ENCODE measurements at regions not wholly inside any gene's neighbourhood (a gene's known extent, or its start where the extent isn't known, plus 50 kb on each side); places are given as distances from the start of the nearest gene placed in this dataset.

DNA sequence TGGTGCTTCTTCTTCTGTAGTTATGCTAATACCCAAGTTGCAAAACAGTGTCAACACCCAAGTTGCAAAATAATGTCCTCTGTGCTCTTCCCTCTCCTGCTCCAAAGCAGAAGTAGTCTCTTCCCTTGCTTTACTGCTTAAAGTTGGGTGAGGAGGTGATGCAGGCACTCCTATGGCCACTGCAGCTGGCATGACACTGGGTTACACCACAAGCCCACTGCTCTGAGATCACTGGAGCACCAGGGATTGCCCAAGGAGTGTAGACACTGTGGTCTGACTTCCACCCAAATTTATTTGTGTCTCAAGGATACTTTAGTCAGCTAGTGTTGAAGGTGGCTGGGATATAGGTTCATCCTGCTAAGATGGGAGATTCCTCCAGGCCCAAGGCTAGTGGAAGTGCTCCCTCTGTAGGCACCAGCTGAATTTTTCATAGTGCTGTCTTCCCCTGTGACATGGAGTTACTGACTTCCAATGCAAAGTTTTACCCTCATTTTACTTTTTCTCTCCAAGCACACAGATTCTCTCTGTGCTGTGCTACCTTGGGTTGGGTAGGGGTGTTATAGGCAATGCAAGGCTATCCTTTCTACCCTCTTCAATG, 196.2 kb upstream of the TENT5D start:
- Histone ChIP-seq H3K4ac (ENCODE audit: low read depth in 1 of 2, low read length in 2 of 2) (no peak overlapping the region), H3K9me3 (ENCODE audit: control insufficient read depth, low read length) (peaks cover 17% of the 10 kb centered on the region), H4K8ac (ENCODE audit: low read length) (no peak overlapping the region), H3K4me2 (ENCODE audit: low read length, poor library complexity, severe bottlenecking) (no peak overlapping the region), H3K4me1 (ENCODE audit: control insufficient read depth, insufficient read depth, low read depth, low read length) (no peaks in the 10 kb centered on the region), H3K18ac (ENCODE audit: low read depth in 1 of 2, low read length in 2 of 2) (no peak overlapping the region), H3K27me3 (ENCODE audit: control insufficient read depth in 1 of 2, insufficient read depth in 1 of 2, low read length in 2 of 2) (no peaks in the 10 kb centered on the region), H2BK15ac (ENCODE audit: low read depth, poor library complexity, severe bottlenecking) (no peak overlapping the region), H4K91ac (ENCODE audit: low read length) (no peak overlapping the region), H3K36me3 (ENCODE audit: control insufficient read depth in 1 of 2, insufficient read depth in 2 of 2, low read depth in 1 of 2, low read length in 2 of 2) (no peaks in the 10 kb centered on the region), H2AK5ac (ENCODE audit: low read length, severe bottlenecking) (no peak overlapping the region), H2BK5ac (ENCODE audit: low read depth, low read length, poor library complexity, severe bottlenecking) (no peak overlapping the region), H2AFZ (ENCODE audit: low read depth, low read length) (no peak overlapping the region), H3K23ac (ENCODE audit: low read length in 2 of 2) (no peak overlapping the region), H3K79me1 (replicated peaks; ENCODE audit: low read length, poor library complexity, severe bottlenecking) (no peaks in the 10 kb centered on the region), H3K9ac (ENCODE audit: low read length) (no peak overlapping the region), H3K14ac (ENCODE audit: low read length in 2 of 2) (no peak overlapping the region), H2BK12ac (ENCODE audit: low read length in 2 of 2) (no peak overlapping the region), H2BK120ac (ENCODE audit: low read depth, low read length) (no peak overlapping the region), H3K4me3 (ENCODE audit: insufficient read depth in 1 of 2, low read depth in 1 of 2, low read length in 2 of 2) (no peak overlapping the region), H3K27ac (ENCODE audit: low read length, poor library complexity, severe bottlenecking) (no peak overlapping the region)
- no peak for DNase-seq

- H2BK5ac ChIP-seq (ENCODE audit: low read depth, low read length, poor library complexity, severe bottlenecking): no peak overlapping the region
- no peak overlapping the region for H3K23ac ChIP-seq (ENCODE audit: low read length in 2 of 2)
- no peak overlapping the region for H3K27ac ChIP-seq (ENCODE audit: low read length, poor library complexity, severe bottlenecking)
- 40% methylated on average over 1 of the region's 2 CpGs for WGBS
- H3K14ac ChIP-seq (ENCODE audit: low read length in 2 of 2): no peak overlapping the region
- H3K4me1 ChIP-seq (ENCODE audit: control insufficient read depth, insufficient read depth, low read depth, low read length): no peaks in the 10 kb centered on the region
- H3K4me3 ChIP-seq (ENCODE audit: insufficient read depth in 1 of 2, low read depth in 1 of 2, low read length in 2 of 2): no peak overlapping the region
- no peak overlapping the region for H3K9ac ChIP-seq (ENCODE audit: low read length)
- H2BK12ac ChIP-seq (ENCODE audit: low read length in 2 of 2): no peak overlapping the region
- no peak overlapping the region for H3K4me2 ChIP-seq (ENCODE audit: low read length, poor library complexity, severe bottlenecking)
- H3K36me3 ChIP-seq (ENCODE audit: control insufficient read depth in 1 of 2, insufficient read depth in 2 of 2, low read depth in 1 of 2, low read length in 2 of 2): no peaks in the 10 kb centered on the region
- no peak overlapping the region for H4K8ac ChIP-seq (ENCODE audit: low read length)
- DNase-seq: no peak
- H2BK15ac ChIP-seq (ENCODE audit: low read depth, poor library complexity, severe bottlenecking): no peak overlapping the region
- no peaks in the 10 kb centered on the region for H3K79me1 ChIP-seq (replicated peaks; ENCODE audit: low read length, poor library complexity, severe bottlenecking)
- no peak overlapping the region for H2AFZ ChIP-seq (ENCODE audit: low read depth, low read length)
- H2BK120ac ChIP-seq (ENCODE audit: low read depth, low read length): no peak overlapping the region
- no peaks in the 10 kb centered on the region for H3K27me3 ChIP-seq (ENCODE audit: control insufficient read depth in 1 of 2, insufficient read depth in 1 of 2, low read length in 2 of 2)
- H3K9me3 ChIP-seq (ENCODE audit: control insufficient read depth, low read length): no peaks in the 10 kb centered on the region
- no peak overlapping the region for H2AK5ac ChIP-seq (ENCODE audit: low read length, severe bottlenecking)
- H4K91ac ChIP-seq (ENCODE audit: low read length): no peak overlapping the region
- no peak overlapping the region for H3K18ac ChIP-seq (ENCODE audit: low read depth in 1 of 2, low read length in 2 of 2)
- H3K4ac ChIP-seq (ENCODE audit: low read depth in 1 of 2, low read length in 2 of 2): no peak overlapping the region
These were observed 190.6 kb upstream of the TENT5D start for GRCh38 chrX:80229626-80230025.

- no peak overlapping the region for H3K4me3 ChIP-seq (ENCODE audit: insufficient read depth in 1 of 2, low read depth in 1 of 2, low read length in 2 of 2)
- no peak overlapping the region for H2BK12ac ChIP-seq (ENCODE audit: low read length in 2 of 2)
- H2AFZ ChIP-seq (ENCODE audit: low read depth, low read length): no peak overlapping the region
- H3K23ac ChIP-seq (ENCODE audit: low read length in 2 of 2): no peak overlapping the region
- H3K18ac ChIP-seq (ENCODE audit: low read depth in 1 of 2, low read length in 2 of 2): no peak overlapping the region
- H3K9me3 ChIP-seq (ENCODE audit: control insufficient read depth, low read length): no peaks in the 10 kb centered on the region
- no peaks in the 10 kb centered on the region for H3K27me3 ChIP-seq (ENCODE audit: control insufficient read depth in 1 of 2, insufficient read depth in 1 of 2, low read length in 2 of 2)
- H2BK15ac ChIP-seq (ENCODE audit: low read depth, poor library complexity, severe bottlenecking): no peak overlapping the region
- no peak for DNase-seq
- no peak overlapping the region for H4K8ac ChIP-seq (ENCODE audit: low read length)
- H3K36me3 ChIP-seq (ENCODE audit: control insufficient read depth in 1 of 2, insufficient read depth in 2 of 2, low read depth in 1 of 2, low read length in 2 of 2): no peaks in the 10 kb centered on the region
- H3K4ac ChIP-seq (ENCODE audit: low read depth in 1 of 2, low read length in 2 of 2): no peak overlapping the region
- H2BK5ac ChIP-seq (ENCODE audit: low read depth, low read length, poor library complexity, severe bottlenecking): no peak overlapping the region
- H3K27ac ChIP-seq (ENCODE audit: low read length, poor library complexity, severe bottlenecking): no peak overlapping the region
- H3K4me1 ChIP-seq (ENCODE audit: control insufficient read depth, insufficient read depth, low read depth, low read length): no peaks in the 10 kb centered on the region
- H3K9ac ChIP-seq (ENCODE audit: low read length): no peak overlapping the region
- H2BK120ac ChIP-seq (ENCODE audit: low read depth, low read length): no peak overlapping the region
- no peaks in the 10 kb centered on the region for H3K79me1 ChIP-seq (replicated peaks; ENCODE audit: low read length, poor library complexity, severe bottlenecking)
- 83% methylated on average over 3 of the region's 5 CpGs for WGBS
- H3K4me2 ChIP-seq (ENCODE audit: low read length, poor library complexity, severe bottlenecking): no peak overlapping the region
- H4K91ac ChIP-seq (ENCODE audit: low read length): no peak overlapping the region
- H3K14ac ChIP-seq (ENCODE audit: low read length in 2 of 2): no peak overlapping the region
- no peak overlapping the region for H2AK5ac ChIP-seq (ENCODE audit: low read length, severe bottlenecking)
These were observed 183.2 kb upstream of the TENT5D start for GRCh38 chrX:80237072-80237471.

DNA sequence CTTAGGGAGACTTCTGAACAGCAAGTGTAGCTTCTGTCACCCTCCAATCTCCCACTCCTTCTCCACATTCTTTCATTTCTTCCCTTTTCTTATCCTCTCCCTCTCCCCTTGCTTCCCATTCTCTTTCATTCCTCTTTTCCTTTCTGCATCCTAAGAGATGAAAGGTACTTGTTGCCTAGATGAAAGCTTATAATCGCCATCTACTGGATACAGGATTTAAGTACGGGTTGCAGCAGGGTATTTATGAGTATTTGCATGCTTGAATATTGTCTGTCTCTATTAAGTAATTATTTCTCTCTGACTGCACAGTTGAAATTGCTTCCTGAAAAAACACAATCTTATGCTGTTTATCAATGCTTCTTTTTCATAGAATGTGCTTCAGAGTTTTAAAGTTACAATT, 174.0 kb upstream of the TENT5D start:
- no peak overlapping the region for H3K18ac ChIP-seq (ENCODE audit: low read depth in 1 of 2, low read length in 2 of 2)
- no peak overlapping the region for H3K9ac ChIP-seq (ENCODE audit: low read length)

More for the DNA sequence above, 174.0 kb upstream of the TENT5D start:
- no peak for DNase-seq
- Histone ChIP-seq H3K9me3 (ENCODE audit: control insufficient read depth, low read length) (peaks cover 4% of the 10 kb centered on the region), H2AK5ac (ENCODE audit: low read length, severe bottlenecking) (no peak overlapping the region), H2BK12ac (ENCODE audit: low read length in 2 of 2) (no peak overlapping the region), H2AFZ (ENCODE audit: low read depth, low read length) (no peak overlapping the region), H3K27ac (ENCODE audit: low read length, poor library complexity, severe bottlenecking) (no peak overlapping the region), H3K36me3 (ENCODE audit: control insufficient read depth in 1 of 2, insufficient read depth in 2 of 2, low read depth in 1 of 2, low read length in 2 of 2) (no peaks in the 10 kb centered on the region), H3K79me1 (replicated peaks; ENCODE audit: low read length, poor library complexity, severe bottlenecking) (no peaks in the 10 kb centered on the region), H4K8ac (ENCODE audit: low read length) (no peak overlapping the region), H3K4me2 (ENCODE audit: low read length, poor library complexity, severe bottlenecking) (no peak overlapping the region), H4K91ac (ENCODE audit: low read length) (no peak overlapping the region), H2BK15ac (ENCODE audit: low read depth, poor library complexity, severe bottlenecking) (no peak overlapping the region), H2BK120ac (ENCODE audit: low read depth, low read length) (no peak overlapping the region), H3K4me1 (ENCODE audit: control insufficient read depth, insufficient read depth, low read depth, low read length) (no peaks in the 10 kb centered on the region), H3K23ac (ENCODE audit: low read length in 2 of 2) (no peak overlapping the region), H3K14ac (ENCODE audit: low read length in 2 of 2) (no peak overlapping the region), H2BK5ac (ENCODE audit: low read depth, low read length, poor library complexity, severe bottlenecking) (no peak overlapping the region), H3K4me3 (ENCODE audit: insufficient read depth in 1 of 2, low read depth in 1 of 2, low read length in 2 of 2) (no peak overlapping the region), H3K4ac (ENCODE audit: low read depth in 1 of 2, low read length in 2 of 2) (no peak overlapping the region), H3K27me3 (ENCODE audit: control insufficient read depth in 1 of 2, insufficient read depth in 1 of 2, low read length in 2 of 2) (no peaks in the 10 kb centered on the region)
- no CpG with 5 or more reads among the region's 2 CpGs for WGBS
